Putamen (tissue), 1 donor: ENCODE measurements at regions not wholly inside any gene's neighbourhood (a gene's known extent, or its start where the extent isn't known, plus 50 kb on each side); places are given as distances from the start of the nearest gene placed in this dataset.
"Not testable (repeated sequence)": the region's sequence is repeated elsewhere in the genome, so short reads cannot be mapped to it uniquely, and the experiment has no call there.

ENCODE experiments used
- DNase-seq: peaks from one replicate; pipeline ENCODE4 v3.0.0-alpha.2; 2016; ENCODE audit warnings: low spot score

DNA sequence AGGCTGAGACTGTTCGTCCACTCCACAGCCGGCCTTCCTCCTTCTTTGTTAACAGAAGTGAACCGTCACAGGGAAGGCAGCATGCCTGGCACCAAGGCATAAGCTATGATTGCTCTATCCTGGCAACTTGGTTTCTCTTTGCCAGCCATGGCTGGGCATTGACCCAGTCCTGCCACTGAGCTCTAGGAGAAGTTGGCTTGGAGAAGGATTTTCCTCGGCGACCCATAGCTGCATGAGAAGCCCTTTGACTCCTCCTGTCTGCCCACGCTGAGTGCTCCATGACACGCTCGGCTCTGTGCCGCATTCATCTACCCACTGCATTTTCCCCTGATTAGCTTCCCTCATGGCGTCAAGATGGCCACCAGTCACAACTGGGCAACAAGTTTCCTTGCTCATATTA, 111.8 kb upstream of the EXOC2 start:
- no peak for DNase-seq

DNA sequence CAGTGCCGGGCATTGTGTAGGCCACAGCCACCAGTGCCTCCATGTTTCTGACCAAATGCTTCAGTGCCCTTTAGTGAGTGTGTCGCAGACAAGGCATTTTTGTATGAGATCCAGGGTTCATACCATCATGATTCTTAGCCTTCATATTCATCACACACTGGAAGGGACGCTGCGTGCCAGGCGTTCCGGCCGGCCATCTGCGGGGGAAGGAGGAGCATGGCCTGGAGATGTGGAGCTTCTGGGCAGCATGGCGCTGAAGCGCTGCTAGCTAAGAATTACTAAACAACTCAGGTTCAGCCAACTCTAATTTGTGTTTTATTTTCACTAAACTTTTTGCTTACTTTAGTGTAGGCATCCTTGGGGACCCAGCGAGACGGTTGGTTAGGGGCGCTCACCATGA, 111.4 kb upstream of the EXOC2 start:
- DNase-seq = no peak

DNA sequence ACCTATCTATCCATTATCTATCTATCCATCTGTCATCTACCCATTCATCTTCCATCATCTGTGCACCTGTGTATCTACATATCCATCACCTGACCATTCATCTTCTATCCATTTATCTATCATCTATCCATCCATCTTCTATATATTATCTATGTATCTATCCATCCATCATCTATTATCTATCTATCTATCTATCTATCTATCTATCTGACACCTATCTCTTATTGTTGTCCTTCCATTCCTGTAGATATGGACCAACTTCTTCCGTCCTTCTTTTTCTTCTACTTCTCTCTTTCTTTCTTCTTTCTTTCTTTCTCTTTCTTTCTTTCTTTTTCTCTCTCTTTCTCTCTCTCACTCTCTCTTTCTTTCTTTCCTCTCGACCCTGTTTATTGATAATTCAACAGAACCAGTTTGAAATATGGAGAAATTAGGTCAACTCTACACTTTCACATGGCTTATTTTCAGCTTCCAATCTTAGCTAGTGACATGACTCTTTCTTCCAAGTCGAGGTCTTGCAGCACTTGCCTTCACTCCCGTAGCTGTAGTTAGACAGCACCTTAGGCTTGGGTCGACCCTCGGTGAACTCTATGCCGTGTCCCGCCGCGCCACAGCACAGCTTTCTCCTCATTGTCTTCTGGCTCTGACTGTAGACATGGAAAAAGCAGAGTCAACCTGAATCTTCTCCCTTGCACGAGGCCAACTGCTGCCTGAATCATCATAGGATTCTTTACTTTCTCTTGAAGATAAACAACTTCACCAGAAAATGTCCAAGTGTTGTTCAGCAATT, 110.4 kb upstream of the EXOC2 start:
- DNase-seq = no peak

DNA sequence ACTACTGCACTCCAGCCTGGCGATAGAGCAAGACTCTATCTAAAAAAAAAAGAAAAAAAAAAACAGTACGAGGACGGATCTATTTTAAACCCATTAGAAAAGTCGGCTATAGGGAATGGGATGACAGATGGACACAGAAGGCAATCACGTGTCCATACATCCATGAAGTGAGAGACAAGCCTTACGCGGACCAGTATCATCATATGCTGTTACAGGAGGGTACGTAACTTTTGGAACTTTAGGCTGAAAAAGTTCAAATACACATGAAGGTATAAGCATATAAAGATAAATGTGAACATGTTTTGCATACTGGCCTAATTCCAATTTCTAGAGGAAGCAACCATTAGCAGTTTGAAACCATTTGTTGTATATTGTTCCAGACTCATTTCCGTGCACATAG, 109.8 kb upstream of the EXOC2 start:
- DNase-seq = no peak

DNA sequence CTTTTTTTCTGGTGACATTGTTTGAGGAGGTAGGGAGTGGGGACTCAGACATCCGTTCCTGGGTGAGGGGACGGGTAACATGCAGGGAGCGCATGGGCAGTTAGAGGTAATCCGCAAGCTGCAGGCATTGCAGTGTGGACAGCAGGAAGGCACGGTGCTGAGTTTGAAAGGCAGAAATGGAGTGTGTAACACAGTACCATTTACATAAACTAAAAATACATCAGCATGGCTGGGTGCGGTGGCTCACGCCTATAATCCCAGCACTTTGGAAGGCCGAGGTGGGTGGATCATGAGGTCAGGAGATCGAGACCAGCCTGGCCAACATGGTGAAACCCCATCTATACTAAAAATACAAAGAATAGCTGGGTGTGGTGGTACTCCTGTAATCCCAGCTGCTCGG, 109.3 kb upstream of the EXOC2 start:
- not testable (repeated sequence) for DNase-seq

DNA sequence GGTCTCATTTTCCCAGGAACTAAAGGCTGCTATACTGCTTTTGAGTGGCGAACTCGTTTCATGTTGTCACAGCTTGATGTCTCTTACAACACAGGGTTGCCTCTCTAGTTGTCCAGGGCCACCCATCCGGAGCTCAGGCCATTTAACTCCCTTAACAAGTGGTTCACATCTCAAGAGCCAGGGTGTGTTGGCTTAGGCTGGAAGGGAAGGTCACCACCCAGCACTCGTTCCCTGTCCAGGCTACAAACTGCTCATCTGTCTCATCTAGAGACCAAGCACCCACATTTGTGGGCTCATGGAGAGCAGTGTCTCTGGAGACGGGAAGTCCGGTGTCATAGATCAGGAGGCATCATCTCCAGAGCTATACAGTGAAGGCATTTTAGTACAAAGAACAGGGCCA, 106.8 kb upstream of the EXOC2 start:
- DNase-seq = no peak

DNA sequence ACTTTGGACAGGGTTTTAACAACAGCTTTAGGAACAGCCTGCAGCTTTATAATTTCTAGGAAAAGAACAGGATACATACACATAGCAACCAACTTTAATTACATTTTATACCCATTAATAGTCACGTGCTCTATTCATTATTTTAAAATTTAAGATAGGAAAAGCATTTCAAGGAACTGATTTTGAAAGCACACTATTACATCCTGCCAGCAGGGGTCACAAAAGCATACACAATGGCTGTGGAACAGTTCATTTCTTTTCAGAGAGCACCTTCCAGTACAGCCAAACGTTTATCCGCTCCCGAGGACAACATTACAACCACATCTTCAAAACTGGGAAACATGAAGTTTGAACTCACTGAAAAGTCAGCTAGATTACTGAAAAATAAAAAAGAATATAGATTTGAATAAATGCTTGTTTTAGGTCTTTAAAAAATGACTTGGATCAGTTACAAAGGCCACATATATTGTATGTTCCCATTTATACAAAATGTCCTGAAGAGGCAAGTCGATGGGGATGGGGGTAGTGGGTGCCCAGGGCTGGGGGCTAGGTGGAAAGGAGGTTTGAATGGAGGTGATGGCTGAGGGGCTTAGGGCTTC, 104.6 kb upstream of the EXOC2 start:
- peak; percentile 22 for DNase-seq

DNA sequence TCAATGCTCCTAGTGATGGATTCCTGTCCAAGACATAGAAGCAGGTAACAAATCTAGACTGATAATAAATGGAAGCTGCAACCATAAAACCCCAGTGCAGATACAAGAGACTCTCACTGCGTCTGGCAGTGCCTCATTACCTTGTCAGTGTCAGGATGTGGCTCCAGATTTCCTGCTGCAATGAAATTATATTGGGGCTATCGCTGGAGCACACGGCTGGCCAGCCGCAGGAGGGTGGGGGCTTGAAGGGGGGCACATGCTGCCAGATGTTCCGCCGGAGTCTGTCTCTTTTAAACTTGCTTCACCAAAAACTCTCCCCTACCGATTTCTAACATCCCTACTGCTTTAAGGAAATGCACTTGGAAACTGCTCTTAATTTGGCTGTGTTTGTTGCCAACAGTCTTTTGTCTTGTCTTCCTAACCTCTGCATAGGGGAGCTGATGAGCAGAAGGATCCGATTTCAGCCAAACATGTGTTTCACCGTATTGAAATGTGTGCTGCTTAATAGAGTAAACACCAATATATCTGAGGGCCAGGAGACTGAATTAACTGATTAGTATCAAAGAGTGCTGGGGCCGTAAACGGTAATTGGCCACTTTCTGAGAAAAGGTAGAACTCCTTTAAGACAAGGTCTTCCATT, 102.2 kb upstream of the EXOC2 start:
- DNase-seq = no peak

DNA sequence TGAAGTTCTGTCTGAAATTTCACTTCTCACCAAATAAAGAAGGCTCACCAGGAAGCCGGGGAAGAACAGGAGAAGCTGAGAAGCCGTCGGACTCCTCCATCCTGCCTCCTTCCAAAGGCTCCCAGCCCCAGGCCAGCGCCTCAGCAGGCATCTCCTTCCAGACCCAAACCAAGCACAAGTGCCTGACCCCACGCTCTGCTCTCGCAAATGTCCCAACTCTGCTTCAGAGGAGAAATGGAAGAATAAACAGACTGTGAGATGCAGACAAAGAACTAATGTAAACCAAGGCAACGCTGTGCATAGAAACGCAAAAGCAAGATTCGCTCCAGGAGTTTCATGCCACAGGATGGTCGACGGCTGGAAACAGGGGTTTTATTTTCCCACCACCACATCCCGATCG, 100.3 kb upstream of the EXOC2 start:
- DNase-seq = no peak

DNA sequence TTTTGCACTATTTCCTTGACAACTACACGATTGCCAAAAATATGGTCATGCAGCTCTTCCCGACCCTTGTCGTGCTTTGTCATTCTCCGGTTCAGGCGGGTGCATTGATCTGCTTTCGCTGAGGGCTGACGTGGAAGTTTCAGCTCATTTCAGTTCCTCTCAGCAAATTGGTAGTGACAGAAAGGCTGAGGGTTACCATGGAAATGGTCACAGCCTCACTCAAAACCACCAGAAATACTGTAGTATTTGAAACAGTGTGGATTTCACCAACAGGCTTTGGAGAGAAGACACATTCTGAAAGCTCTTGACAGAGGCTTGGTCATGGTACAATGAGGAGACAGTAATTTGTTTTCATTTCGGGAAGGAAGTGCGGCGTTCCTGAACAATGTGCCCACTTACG, 99.7 kb upstream of the EXOC2 start:
- no peak for DNase-seq

DNA sequence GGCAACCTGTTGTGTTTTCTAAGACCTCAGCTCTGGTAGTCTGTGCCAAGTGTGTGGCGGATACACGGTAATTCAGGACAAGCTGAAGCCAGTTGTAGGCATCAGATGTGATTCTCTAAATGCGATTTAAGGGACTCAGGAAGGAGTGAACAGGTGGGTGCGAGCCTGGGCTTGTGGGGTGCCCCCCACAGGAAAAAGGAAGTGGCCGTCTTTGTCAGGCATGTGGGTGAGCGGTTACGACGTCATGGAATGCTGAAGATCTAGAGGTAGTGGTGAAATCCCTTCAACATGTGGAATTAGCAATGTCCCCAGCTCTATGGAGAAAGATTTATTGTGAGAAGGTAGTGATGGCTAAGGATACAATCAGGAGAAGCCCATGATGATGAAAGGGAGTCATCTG, 95.1 kb upstream of the EXOC2 start:
- no peak for DNase-seq

DNA sequence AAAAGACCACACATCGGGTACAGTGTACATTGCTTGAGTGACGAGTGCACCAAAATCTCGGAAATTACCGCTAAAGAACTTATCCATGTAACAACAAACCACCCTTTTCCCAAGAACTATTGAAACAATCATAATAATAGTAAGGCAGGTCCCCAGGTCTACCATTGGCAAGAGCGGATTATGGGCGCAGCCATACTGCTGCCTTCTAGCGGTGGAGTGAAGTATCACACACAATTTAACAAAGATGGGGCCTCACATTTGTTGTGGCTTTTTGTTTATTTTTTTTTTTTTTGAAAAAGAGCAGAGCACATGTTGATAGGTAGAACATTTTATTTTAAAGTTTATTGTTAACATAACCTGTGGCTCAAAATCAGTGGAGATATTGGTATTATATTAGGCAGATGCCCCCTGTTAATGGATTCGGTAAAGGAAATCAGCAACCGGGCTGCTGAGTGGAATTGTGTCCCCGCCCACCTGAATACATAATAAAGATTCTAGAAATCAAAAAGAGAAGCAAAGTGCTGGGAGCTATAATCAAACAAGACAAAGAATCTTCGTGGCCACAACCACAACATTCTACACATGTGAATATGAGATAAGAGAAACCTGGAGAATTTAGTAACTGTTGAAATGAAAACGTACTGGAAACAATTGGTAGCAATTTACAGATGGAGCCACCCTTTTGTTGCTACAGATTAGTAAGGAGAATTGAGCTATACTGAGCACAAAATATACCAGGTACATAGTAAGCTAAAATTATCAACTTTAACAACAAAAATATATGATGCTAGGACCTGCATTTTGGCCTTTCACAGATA, 94.2 kb upstream of the EXOC2 start:
- no peak for DNase-seq

DNA sequence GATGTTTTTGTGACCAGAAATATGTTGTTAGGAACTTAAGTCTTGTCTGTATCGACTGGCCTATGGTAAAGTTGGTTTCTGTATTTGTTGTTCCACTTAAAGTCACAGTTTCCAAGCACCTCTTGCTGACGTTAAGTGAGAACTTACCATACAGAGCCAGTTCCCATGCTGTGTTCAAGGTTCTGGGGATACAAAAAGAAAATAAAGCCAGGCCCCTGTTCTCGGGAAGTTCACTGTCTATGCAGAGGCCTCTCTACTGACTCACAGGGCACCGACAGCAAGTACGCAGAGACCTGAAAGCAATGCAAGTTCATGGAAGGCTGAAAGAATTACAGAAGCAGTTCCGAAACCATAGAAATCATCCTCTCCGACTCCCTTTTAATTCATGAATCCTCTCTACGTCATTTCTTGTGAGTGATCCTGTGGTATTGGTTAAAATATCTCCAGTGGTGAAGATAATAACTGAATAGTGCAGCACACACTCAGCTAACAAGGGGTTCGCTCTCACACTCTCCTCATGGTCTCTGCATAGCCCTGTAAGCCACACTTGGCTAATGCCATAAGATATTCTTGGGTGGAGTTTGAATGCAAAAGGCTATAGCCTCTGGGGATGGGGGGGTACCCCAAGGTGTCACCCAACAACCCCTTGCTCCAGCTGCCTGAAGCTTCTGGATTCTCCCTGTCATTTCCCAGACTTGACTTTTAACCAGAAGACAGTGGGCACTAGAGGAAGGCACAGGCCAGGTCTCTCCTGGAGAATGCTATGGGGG, 91.2 kb upstream of the EXOC2 start:
- no peak for DNase-seq

DNA sequence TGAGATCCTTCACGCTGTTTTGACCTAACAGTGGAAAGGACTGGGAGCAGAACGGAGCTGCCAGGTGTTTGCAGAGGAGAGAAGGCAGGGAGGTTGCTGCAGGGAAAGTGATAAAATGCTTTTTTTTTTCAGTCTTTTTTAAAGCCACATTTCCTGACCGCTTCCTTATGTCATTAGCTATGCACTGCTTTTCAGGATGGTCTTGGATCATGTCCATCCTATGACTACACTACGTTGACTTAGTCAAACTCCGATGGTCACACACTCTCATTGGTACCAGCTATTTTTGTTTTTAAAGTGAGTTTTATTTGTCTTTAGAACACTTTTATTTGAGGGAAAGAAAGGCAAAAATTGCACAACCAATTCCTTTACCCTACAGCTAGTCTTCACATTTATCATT, 89.2 kb upstream of the EXOC2 start:
- DNase-seq = no peak

DNA sequence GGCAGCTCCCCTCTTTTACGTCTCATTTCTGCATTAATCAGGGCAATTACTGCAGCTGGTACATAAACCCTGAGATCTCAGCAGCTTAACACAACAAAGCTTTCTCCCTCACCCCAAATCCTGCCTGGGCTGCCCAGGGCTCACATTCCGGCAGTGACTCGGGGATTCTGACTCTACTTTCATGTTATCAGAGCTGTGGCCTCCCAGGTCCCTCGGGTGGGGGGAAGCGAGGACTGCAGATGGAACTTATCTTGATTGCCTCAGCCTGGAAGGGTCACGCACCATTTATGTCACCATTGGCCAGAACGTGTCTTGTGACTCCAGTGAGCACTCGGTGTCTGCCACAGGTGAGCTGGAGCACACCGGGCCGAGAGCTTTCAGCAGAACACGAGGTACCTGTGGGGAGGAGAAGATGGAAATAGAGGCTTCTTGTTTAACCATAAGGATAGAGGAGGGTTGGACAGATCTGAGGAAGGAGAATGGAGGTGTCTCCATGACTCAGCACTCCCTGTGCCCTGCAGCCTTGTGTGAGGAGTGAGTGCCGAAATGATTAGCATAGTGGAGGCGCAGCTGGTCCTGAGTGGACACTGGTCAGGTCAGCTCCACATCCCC, 88.5 kb upstream of the EXOC2 start:
- DNase-seq = no peak

DNA sequence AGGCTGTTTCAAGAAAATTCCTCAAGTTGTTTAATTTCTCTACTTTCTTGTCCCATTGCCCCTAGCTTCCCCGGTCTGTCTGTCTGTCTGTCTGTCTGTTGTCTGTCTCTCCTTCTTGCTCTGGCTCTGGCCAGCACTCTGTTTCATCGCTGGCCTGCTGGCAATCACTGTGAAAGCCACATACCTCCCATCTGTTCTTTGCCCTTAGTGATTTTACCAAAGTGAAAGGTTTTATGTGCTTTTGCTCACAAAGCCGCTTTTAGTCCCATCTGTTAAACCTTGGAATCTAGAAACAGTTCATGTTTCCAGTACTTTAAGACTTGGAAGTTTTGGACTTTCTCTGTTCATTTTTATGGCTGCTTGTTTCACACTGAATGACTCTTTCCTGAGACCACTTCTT, 87.8 kb upstream of the EXOC2 start:
- no peak for DNase-seq

DNA sequence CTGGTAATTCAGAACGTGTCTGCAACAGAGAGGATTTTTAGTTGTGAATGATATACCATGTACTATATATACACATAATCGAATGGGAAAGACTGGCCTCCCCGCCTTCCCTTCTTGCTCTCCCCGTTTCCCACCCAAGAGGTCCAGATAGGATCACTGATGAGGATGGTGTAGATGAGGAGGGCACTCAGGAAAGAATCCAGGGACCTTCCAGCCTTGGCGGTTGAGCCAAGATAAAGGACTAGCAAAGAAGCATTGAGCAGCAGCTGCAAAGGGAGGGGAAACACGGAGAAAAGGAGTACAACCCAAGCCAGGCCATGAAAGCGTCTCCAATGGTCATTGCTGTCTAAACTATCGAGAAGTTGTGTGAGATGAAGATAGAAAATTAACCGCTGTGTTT, 84.0 kb upstream of the EXOC2 start:
- DNase-seq = no peak

DNA sequence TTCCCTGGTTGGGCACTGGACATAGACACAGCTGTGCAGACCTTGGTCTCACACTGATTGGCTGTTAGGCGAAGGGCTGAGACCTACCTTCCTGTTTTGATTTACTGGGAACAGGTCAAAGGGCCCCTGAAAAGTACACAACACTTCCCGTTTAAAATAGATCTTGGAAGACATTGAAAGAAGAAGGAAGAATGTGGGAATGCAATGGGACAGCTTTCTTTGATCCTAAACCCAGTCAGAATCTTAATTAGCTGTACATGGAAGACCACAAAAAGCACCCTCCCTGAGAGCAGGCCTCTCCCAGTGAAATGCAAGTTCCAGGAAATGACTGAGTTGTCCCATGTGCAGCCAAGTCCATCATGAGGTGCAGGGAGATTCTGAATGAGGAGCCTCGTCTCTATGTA, 83.6 kb upstream of the EXOC2 start:
- DNase-seq = no peak

DNA sequence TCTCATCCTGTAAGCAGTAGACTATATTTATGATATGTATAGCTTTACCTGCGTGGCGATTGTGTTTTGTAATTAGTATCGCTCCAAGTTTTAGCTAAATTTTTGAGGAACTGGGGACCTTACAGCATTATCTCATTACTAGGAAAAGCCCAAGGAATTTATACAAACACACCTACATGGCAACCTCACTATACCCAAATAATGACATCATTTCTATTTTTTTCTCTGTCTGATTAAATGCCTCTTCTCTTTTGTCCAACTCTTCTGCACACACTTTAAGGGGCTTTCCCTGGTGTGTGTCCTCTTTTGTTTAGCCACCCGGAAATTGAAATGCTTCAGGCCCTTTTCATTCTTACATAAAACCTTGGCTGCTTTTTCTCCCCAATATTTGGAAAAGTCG, 82.9 kb upstream of the EXOC2 start:
- DNase-seq = no peak

DNA sequence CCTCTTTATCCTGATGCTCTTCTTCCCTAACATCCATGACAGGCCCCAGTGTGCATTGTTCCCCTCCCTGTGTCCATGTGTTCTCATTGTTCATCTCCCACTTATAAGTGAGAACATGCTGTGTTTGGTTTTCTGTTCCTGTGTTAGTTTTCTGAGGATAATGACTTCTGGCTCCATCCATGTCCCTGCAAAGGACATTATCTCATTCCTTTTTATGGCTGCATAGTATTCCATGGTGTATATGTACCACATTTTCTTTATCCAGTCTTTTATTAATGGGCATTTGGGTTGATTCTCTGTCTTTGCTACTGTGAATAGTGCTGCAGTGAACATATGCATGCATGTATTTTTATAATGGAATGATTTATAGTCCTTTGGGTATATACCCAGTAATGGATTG, 78.7 kb upstream of the EXOC2 start:
- not testable (repeated sequence) for DNase-seq

DNA sequence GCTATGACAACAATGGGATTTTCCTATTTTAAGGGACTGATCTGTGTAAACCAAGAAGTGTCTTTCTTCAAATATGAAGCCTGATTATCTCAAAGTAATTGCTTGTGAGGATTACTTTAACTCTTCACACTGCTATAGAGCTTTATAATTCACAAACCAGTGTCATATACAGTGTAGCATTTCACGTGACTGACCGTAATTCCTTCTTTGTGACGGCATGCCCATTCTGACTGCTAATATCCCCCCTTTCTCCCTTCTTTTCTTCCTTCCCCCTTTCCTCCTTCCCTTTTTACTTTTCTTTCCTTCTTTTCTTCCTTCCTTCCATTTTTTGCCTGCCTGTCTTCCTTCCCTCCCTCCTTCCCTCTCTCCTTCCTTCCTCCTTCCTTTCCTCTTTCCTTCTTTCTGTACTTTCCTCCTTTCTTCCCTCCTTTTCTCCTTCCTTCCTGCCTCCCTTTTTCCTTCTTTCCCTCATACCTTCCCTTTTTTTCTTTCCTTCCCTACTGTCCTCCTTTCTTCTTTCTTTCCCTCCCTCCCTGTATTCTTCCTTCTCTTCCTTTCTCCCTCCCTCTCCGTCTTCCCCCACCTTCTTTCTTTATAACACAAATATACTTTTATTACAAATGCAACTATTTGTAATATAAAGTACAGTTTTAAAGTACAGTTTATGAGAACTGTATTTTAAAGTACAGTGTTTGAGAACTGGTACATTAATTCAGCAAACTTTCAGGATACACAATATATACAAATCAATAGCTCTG, 75.0 kb upstream of the EXOC2 start:
- DNase-seq = no peak
